ENCODE measurements at regions not wholly inside any gene's neighbourhood (a gene's known extent, or its start where the extent isn't known, plus 50 kb on each side); places are given as distances from the start of the nearest gene placed in this dataset.
"Not testable (repeated sequence)": the region's sequence is repeated elsewhere in the genome, so short reads cannot be mapped to it uniquely, and the experiment has no call there.

- Histone ChIP-seq H4K91ac (ENCODE audit: low read depth, low read length, poor library complexity) (no peak overlapping the region), H3K9me3 (replicated peaks in 1 of 2; ENCODE audit: control insufficient read depth in 2 of 2, insufficient read depth in 1 of 2, low read depth in 1 of 2, low read length in 2 of 2) (no peaks in the 10 kb centered on the region), H3K9ac (ENCODE audit: low read depth, low read length, poor library complexity) (no peak overlapping the region), H3K4me1 (ENCODE audit: control insufficient read depth in 2 of 2, insufficient read depth in 1 of 2, low read depth in 1 of 2, low read length in 2 of 2) (peaks cover 9 to 12% of the 10 kb centered on the region in 2 donors), H3K18ac (ENCODE audit: low read length) (no peak overlapping the region), H3K36me3 (replicated peaks in 1 of 2; ENCODE audit: control insufficient read depth in 2 of 2, insufficient read depth in 2 of 2, low read length in 2 of 2) (no peaks in the 10 kb centered on the region), H2BK15ac (ENCODE audit: low read length) (no peak overlapping the region), H3K4me3 (ENCODE audit: low read length in 2 of 2) (no peak overlapping the region), H2BK12ac (ENCODE audit: low read length) (no peak overlapping the region), H3K79me1 (ENCODE audit: low read depth, low read length) (peaks cover 4% of the 10 kb centered on the region), H2BK5ac (ENCODE audit: low read length) (no peak overlapping the region), H2AK5ac (ENCODE audit: low read depth, low read length) (no peak overlapping the region), H2AFZ (ENCODE audit: low read length) (no peak overlapping the region), H3K27ac (replicated peaks; ENCODE audit: low read length) (no peak overlapping the region), H3K27me3 (ENCODE audit: control insufficient read depth in 3 of 3, insufficient read depth in 3 of 3, low read depth in 1 of 3, low read length in 3 of 3) (no peaks in the 10 kb centered on the region), H3K4ac (ENCODE audit: low read length) (no peak overlapping the region), H3K14ac (ENCODE audit: low read length) (no peak overlapping the region), H3K4me2 (ENCODE audit: insufficient read depth, low read length, poor library complexity, severe bottlenecking) (no peak overlapping the region), H3K23ac (ENCODE audit: low read depth, low read length, poor library complexity) (no peak overlapping the region), H4K8ac (ENCODE audit: low read depth, low read length) (no peak overlapping the region), H2BK120ac (ENCODE audit: low read depth, low read length) (no peak overlapping the region)
- no CpG with 5 or more reads among the region's 9 CpGs for WGBS, 2 donors (ENCODE audit: extremely low coverage in 2 of 2, insufficient read length in 2 of 2, insufficient replicate concordance in 1 of 2)
- DNase-seq (ENCODE audit: low spot score): no peak
Measured at GRCh38 chr14:100428727-100429126, 105.6 kb downstream of the SLC25A47 start.

DNA sequence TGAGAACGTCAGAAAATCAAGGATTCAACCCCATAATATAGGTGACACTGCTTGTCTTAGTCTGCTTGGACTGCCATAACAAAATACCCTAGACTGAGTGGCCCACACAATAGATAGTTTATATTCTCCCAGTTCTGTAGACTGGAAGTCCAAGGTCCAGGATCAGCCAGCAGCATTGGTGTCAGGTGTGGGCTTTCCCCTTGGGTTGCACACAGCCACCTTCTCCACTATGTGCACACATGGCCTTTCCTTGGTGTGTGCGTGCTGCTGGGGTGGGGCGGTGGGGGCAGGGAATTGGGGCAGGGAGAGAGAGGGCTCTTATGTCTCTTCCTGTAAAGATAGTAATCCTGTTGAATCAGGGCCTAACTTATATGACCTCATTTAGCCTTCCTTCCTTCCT, 106.4 kb downstream of the SLC25A47 start:
- Histone ChIP-seq H3K9me3 (replicated peaks in 1 of 2; ENCODE audit: control insufficient read depth in 2 of 2, insufficient read depth in 1 of 2, low read depth in 1 of 2, low read length in 2 of 2) (no peaks in the 10 kb centered on the region), H2BK120ac (ENCODE audit: low read depth, low read length) (no peak overlapping the region), H3K4ac (ENCODE audit: low read length) (no peak overlapping the region), H3K18ac (ENCODE audit: low read length) (no peak overlapping the region), H3K23ac (ENCODE audit: low read depth, low read length, poor library complexity) (no peak overlapping the region), H2BK5ac (ENCODE audit: low read length) (no peak overlapping the region), H3K27ac (replicated peaks; ENCODE audit: low read length) (no peak overlapping the region), H3K4me2 (ENCODE audit: insufficient read depth, low read length, poor library complexity, severe bottlenecking) (no peak overlapping the region), H3K14ac (ENCODE audit: low read length) (no peak overlapping the region), H3K4me3 (ENCODE audit: low read length in 2 of 2) (no peak overlapping the region), H2AFZ (ENCODE audit: low read length) (no peak overlapping the region), H4K91ac (ENCODE audit: low read depth, low read length, poor library complexity) (no peak overlapping the region), H2BK12ac (ENCODE audit: low read length) (no peak overlapping the region), H3K4me1 (ENCODE audit: control insufficient read depth in 2 of 2, insufficient read depth in 1 of 2, low read depth in 1 of 2, low read length in 2 of 2) (peaks cover 10 to 15% of the 10 kb centered on the region in 2 donors), H2AK5ac (ENCODE audit: low read depth, low read length) (no peak overlapping the region), H4K8ac (ENCODE audit: low read depth, low read length) (no peak overlapping the region), H2BK15ac (ENCODE audit: low read length) (no peak overlapping the region), H3K79me1 (ENCODE audit: low read depth, low read length) (peaks cover 4% of the 10 kb centered on the region), H3K36me3 (replicated peaks in 1 of 2; ENCODE audit: control insufficient read depth in 2 of 2, insufficient read depth in 2 of 2, low read length in 2 of 2) (no peaks in the 10 kb centered on the region), H3K27me3 (ENCODE audit: control insufficient read depth in 3 of 3, insufficient read depth in 3 of 3, low read depth in 1 of 3, low read length in 3 of 3) (no peaks in the 10 kb centered on the region), H3K9ac (ENCODE audit: low read depth, low read length, poor library complexity) (no peak overlapping the region)
- no CpG with 5 or more reads among the region's 3 CpGs for WGBS, 2 donors (ENCODE audit: extremely low coverage in 2 of 2, insufficient read length in 2 of 2, insufficient replicate concordance in 1 of 2)
- DNase-seq (ENCODE audit: low spot score): no peak

GRCh38 chr14:100430571-100430970, 107.4 kb downstream of the SLC25A47 start:
- H3K14ac ChIP-seq (ENCODE audit: low read length): no peak overlapping the region
- no peak overlapping the region for H2AK5ac ChIP-seq (ENCODE audit: low read depth, low read length)
- H2BK120ac ChIP-seq (ENCODE audit: low read depth, low read length): no peak overlapping the region
- H3K4ac ChIP-seq (ENCODE audit: low read length): no peak overlapping the region
- H2AFZ ChIP-seq (ENCODE audit: low read length): no peak overlapping the region
- no CpG with 5 or more reads among the region's 11 CpGs for WGBS, 2 donors (ENCODE audit: extremely low coverage in 2 of 2, insufficient read length in 2 of 2, insufficient replicate concordance in 1 of 2)
- H3K36me3 ChIP-seq (replicated peaks in 1 of 2; ENCODE audit: control insufficient read depth in 2 of 2, insufficient read depth in 2 of 2, low read length in 2 of 2): no peaks in the 10 kb centered on the region
- no peak overlapping the region for H4K8ac ChIP-seq (ENCODE audit: low read depth, low read length)
- H4K91ac ChIP-seq (ENCODE audit: low read depth, low read length, poor library complexity): no peak overlapping the region
- no peak overlapping the region for H3K23ac ChIP-seq (ENCODE audit: low read depth, low read length, poor library complexity)
- no peak overlapping the region for H3K18ac ChIP-seq (ENCODE audit: low read length)
- no peak overlapping the region for H2BK12ac ChIP-seq (ENCODE audit: low read length)
- no peaks in the 10 kb centered on the region for H3K9me3 ChIP-seq (replicated peaks in 1 of 2; ENCODE audit: control insufficient read depth in 2 of 2, insufficient read depth in 1 of 2, low read depth in 1 of 2, low read length in 2 of 2)
- no peaks in the 10 kb centered on the region for H3K27me3 ChIP-seq (ENCODE audit: control insufficient read depth in 3 of 3, insufficient read depth in 3 of 3, low read depth in 1 of 3, low read length in 3 of 3)
- DNase-seq (ENCODE audit: low spot score): no peak
- no peak overlapping the region for H3K4me3 ChIP-seq (ENCODE audit: low read length in 2 of 2)
- H3K9ac ChIP-seq (ENCODE audit: low read depth, low read length, poor library complexity): no peak overlapping the region
- H3K4me1 ChIP-seq (ENCODE audit: control insufficient read depth in 2 of 2, insufficient read depth in 1 of 2, low read depth in 1 of 2, low read length in 2 of 2): peaks cover 9 to 14% of the 10 kb centered on the region in 2 donors
- no peak overlapping the region for H3K4me2 ChIP-seq (ENCODE audit: insufficient read depth, low read length, poor library complexity, severe bottlenecking)
- no peak overlapping the region for H3K27ac ChIP-seq (replicated peaks; ENCODE audit: low read length)
- peaks cover 4% of the 10 kb centered on the region for H3K79me1 ChIP-seq (ENCODE audit: low read depth, low read length)
- no peak overlapping the region for H2BK15ac ChIP-seq (ENCODE audit: low read length)
- no peak overlapping the region for H2BK5ac ChIP-seq (ENCODE audit: low read length)

- no CpG with 5 or more reads among the region's 4 CpGs for WGBS, 2 donors (ENCODE audit: extremely low coverage in 2 of 2, insufficient read length in 2 of 2, insufficient replicate concordance in 1 of 2)
- DNase-seq (ENCODE audit: low spot score); H2BK15ac ChIP-seq (ENCODE audit: low read length); H3K79me1 ChIP-seq (ENCODE audit: low read depth, low read length); H2BK12ac ChIP-seq (ENCODE audit: low read length); H4K8ac ChIP-seq (ENCODE audit: low read depth, low read length); H3K4me2 ChIP-seq (ENCODE audit: insufficient read depth, low read length, poor library complexity, severe bottlenecking); H3K36me3 ChIP-seq (replicated peaks in 1 of 2; ENCODE audit: control insufficient read depth in 2 of 2, insufficient read depth in 2 of 2, low read length in 2 of 2); H3K4me3 ChIP-seq (ENCODE audit: low read length in 2 of 2); H2AFZ ChIP-seq (ENCODE audit: low read length); H3K9me3 ChIP-seq (replicated peaks in 1 of 2; ENCODE audit: control insufficient read depth in 2 of 2, insufficient read depth in 1 of 2, low read depth in 1 of 2, low read length in 2 of 2); H3K27ac ChIP-seq (replicated peaks; ENCODE audit: low read length); H3K4me1 ChIP-seq (ENCODE audit: control insufficient read depth in 2 of 2, insufficient read depth in 1 of 2, low read depth in 1 of 2, low read length in 2 of 2); H3K14ac ChIP-seq (ENCODE audit: low read length); H2BK5ac ChIP-seq (ENCODE audit: low read length); H3K9ac ChIP-seq (ENCODE audit: low read depth, low read length, poor library complexity); H4K91ac ChIP-seq (ENCODE audit: low read depth, low read length, poor library complexity); H2BK120ac ChIP-seq (ENCODE audit: low read depth, low read length); H3K18ac ChIP-seq (ENCODE audit: low read length); H3K4ac ChIP-seq (ENCODE audit: low read length); H2AK5ac ChIP-seq (ENCODE audit: low read depth, low read length); H3K27me3 ChIP-seq (ENCODE audit: control insufficient read depth in 3 of 3, insufficient read depth in 3 of 3, low read depth in 1 of 3, low read length in 3 of 3); H3K23ac ChIP-seq (ENCODE audit: low read depth, low read length, poor library complexity): not testable (repeated sequence)
Measured at GRCh38 chr14:100431461-100431860, 108.3 kb downstream of the SLC25A47 start.

All from neuronal stem cell (in vitro differentiated cells).